K562 (cell line): ENCODE measurements at regions not wholly inside any gene's neighbourhood (a gene's known extent, or its start where the extent isn't known, plus 50 kb on each side); places are given as distances from the start of the nearest gene placed in this dataset.
A peak's percentile ranks its signal among the peaks of the same experiment; 100 is the strongest.

Source experiments
- BHLHE40 ChIP-seq: IDR thresholded peaks from 2 replicates; pipeline ENCODE4 v1.6.1; 2011; ENCODE audit warnings: low read length, improper control_type of control experiment
- BRCA1 ChIP-seq, 2 experiments: fragments of 450-650 bp in 1 of 2; sonication (generic) in 1 of 2; formaldehyde crosslinking in 1 of 2; IDR thresholded peaks; 2 replicates each; pipeline versions ENCODE4 v1.5.0 to v1.6.1; 2017 to 2020; ENCODE audit warnings: mild to moderate bottlenecking in 1 of 2, missing genetic modification reagents in 1 of 2
- IFI16 ChIP-seq: fragments of 250-450 bp; sonication (Bioruptor Pico); IDR thresholded peaks from 2 replicates; pipeline ENCODE4 v2.1.2; 2022; ENCODE audit warnings: mild to moderate bottlenecking, inconsistent platforms
- MGA ChIP-seq: fragments of 450-650 bp; IDR thresholded peaks from 2 replicates; pipeline ENCODE4 v1.6.1; 2016; ENCODE audit warnings: mild to moderate bottlenecking, moderate library complexity
- NBN ChIP-seq: fragments of 450-650 bp; IDR thresholded peaks from 2 replicates; pipeline ENCODE4 v1.6.1; 2016; ENCODE audit warnings: low read depth, mild to moderate bottlenecking
- NR2C1 ChIP-seq, 2 experiments: fragments of 450-650 bp; IDR thresholded peaks; 2 replicates each; pipeline ENCODE4 v1.6.1; 2017; ENCODE audit warnings: mild to moderate bottlenecking in 2 of 2, antibody characterized with exemption in 1 of 2, inconsistent platforms in 1 of 2, missing compliant biosample characterization in 1 of 2, missing genetic modification characterization in 1 of 2
- OTX1 ChIP-seq: fragments of 450-650 bp; formaldehyde crosslinking; IDR thresholded peaks from 2 replicates; pipeline ENCODE4 v1.4.0; 2022; ENCODE audit warnings: mild to moderate bottlenecking
- ZNF609 ChIP-seq: sonication (generic); formaldehyde crosslinking; IDR thresholded peaks from 2 replicates; pipeline ENCODE4 v1.8.1; 2023; ENCODE audit warnings: missing genetic modification reagents, mild to moderate bottlenecking, borderline replicate concordance
- TF ChIP-seq, protein P1 (sequence below): fragments of 200-800 bp; sonication (Bioruptor generic); IDR thresholded peaks from 2 replicates; pipeline ENCODE4 v1.6.1; 2017; ENCODE audit warnings: missing genetic modification characterization, missing compliant biosample characterization

- TF ChIP-seq MGA (no peak), BHLHE40 (no peak), NR2C1 (IDR thresholded peaks at IDR 0.05) (no peak), NR2C1 (tag; IDR thresholded peaks at IDR 0.05) (no peak), NBN (no peak), ZNF609 (CRISPR knock-in tag) (0 out of 2 replicates have a peak, but pooled peaks have one; percentile 34), IFI16 (CRISPR knock-in tag) (no peak), BRCA1 (IDR thresholded peaks at IDR 0.05) (no peak), BRCA1 (CRISPR knock-in tag; IDR thresholded peaks at IDR 0.05) (no peak), OTX1 (CRISPR knock-in tag) (no peak)
- TF ChIP-seq, protein P1, sequence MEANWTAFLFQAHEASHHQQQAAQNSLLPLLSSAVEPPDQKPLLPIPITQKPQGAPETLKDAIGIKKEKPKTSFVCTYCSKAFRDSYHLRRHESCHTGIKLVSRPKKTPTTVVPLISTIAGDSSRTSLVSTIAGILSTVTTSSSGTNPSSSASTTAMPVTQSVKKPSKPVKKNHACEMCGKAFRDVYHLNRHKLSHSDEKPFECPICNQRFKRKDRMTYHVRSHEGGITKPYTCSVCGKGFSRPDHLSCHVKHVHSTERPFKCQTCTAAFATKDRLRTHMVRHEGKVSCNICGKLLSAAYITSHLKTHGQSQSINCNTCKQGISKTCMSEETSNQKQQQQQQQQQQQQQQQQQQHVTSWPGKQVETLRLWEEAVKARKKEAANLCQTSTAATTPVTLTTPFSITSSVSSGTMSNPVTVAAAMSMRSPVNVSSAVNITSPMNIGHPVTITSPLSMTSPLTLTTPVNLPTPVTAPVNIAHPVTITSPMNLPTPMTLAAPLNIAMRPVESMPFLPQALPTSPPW (CRISPR knock-in tag): no peak
These were observed 214.0 kb upstream of the KLF14 start (continued) for GRCh38 chr7:130947792-130948580.
